ENCODE measurements at regions not wholly inside any gene's neighbourhood (a gene's known extent, or its start where the extent isn't known, plus 50 kb on each side); places are given as distances from the start of the nearest gene placed in this dataset.

GRCh38 chr1:9440763-9441194, 98.5 kb upstream of the SLC25A33 start:
- Histone ChIP-seq H3K4me2 (no peak overlapping the region), H3K4me3 (no peak overlapping the region), H3K4me1 (peaks cover 52% of the 10 kb centered on the region), H3K27ac (peak overlapping the region; percentile 86; a peak in 5 of 6 replicates), H3K9me3 (no peaks in the 10 kb centered on the region)
- CTCF ChIA-PET, result interaction anchor here (0.6 to 2.5 kb wide), 7 partner anchors 10 to 183 kb away, joined by 3 to 11 read pairs (median 5); no protein-coding TSS in a partner anchor
- ATAC-seq, result no peak
- TF ChIP-seq RAD21 (conservative IDR thresholded peaks at IDR 0.05 in 1 of 2, IDR thresholded peaks at IDR 0.05 in 1 of 2) (no peak), MYC (IDR thresholded peaks at IDR 0.05; ENCODE audit: borderline replicate concordance, low read length) (no peak), ZSCAN20 (CRISPR knock-in tag; IDR thresholded peaks at IDR 0.05) (no peak), ATOH8 (CRISPR knock-in tag; IDR thresholded peaks at IDR 0.05; ENCODE audit: low read depth) (no peak), NPAS2 (CRISPR knock-in tag; IDR thresholded peaks at IDR 0.05; ENCODE audit: borderline replicate concordance) (no peak), SREBF2 (IDR thresholded peaks at IDR 0.05) (no peak), CBX2 (IDR thresholded peaks at IDR 0.05; ENCODE audit: borderline replicate concordance, low read depth) (no peak), FOSB (CRISPR knock-in tag; IDR thresholded peaks at IDR 0.05) (no peak), BHLHE40 (IDR thresholded peaks at IDR 0.05; ENCODE audit: low read depth, low read length) (no peak), CBX8 (IDR thresholded peaks at IDR 0.05) (no peak), USF2 (IDR thresholded peaks at IDR 0.05) (no peak), CTCF (IDR thresholded peaks at IDR 0.05) (no peak), ZC3H11A (IDR thresholded peaks at IDR 0.05) (no peak), JUNB (IDR thresholded peaks at IDR 0.05) (no peak)
- WGBS (ENCODE audit: missing lambda C conversion rate), result 92% methylated on average over 3 of the region's 3 CpGs
- POLR2A ChIA-PET, result no interaction called here
- DNase-seq (ENCODE audit: low read depth in 1 of 2, low spot score in 1 of 2), result no peak
- FAIRE-seq, result no peak

GRCh38 chr1:9441451-9442133, 97.7 kb upstream of the SLC25A33 start:
- no peaks in the 10 kb centered on the region for H3K9me3 ChIP-seq
- FAIRE-seq (no peak), ATAC-seq (no peak), DNase-seq (ENCODE audit: low read depth in 1 of 2, low spot score in 1 of 2) (no peak)
- TF ChIP-seq ELK1 (IDR thresholded peaks at IDR 0.05; ENCODE audit: low read depth, low read length) (no peak), HMGXB4 (CRISPR knock-in tag; IDR thresholded peaks at IDR 0.05; ENCODE audit: borderline replicate concordance) (no peak), BHLHE40 (IDR thresholded peaks at IDR 0.05; ENCODE audit: low read depth, low read length) (no peak), MAFK (IDR thresholded peaks at IDR 0.05; ENCODE audit: partially characterized antibody) (no peak), POLR2AphosphoS2 (conservative IDR thresholded peaks at IDR 0.05; ENCODE audit: low read length) (no peak), SREBF2 (IDR thresholded peaks at IDR 0.05) (no peak), CHD2 (IDR thresholded peaks at IDR 0.05; ENCODE audit: low read length, partially characterized antibody) (no peak), CTCF (IDR thresholded peaks at IDR 0.05) (no peak), E2F6 (IDR thresholded peaks at IDR 0.05; ENCODE audit: borderline replicate concordance, low read depth) (no peak)
- 88% methylated on average over 20 of the region's 20 CpGs for WGBS (ENCODE audit: missing lambda C conversion rate)
- CTCF ChIA-PET, result interaction anchor here (0.6 to 2.5 kb wide), 8 partner anchors 9 to 182 kb away, joined by 3 to 11 read pairs (median 4); no protein-coding TSS in a partner anchor
- H3K27ac ChIP-seq, result peak overlapping the region; percentile 86; a peak in 3 of 6 replicates
- peaks cover 44% of the 10 kb centered on the region for H3K4me1 ChIP-seq
- POLR2A ChIA-PET, result interaction anchor here (0.6 kb wide), 1 partner anchor 29 kb away, joined by 3 read pairs; no protein-coding TSS in a partner anchor
- H3K4me2 ChIP-seq, result no peak overlapping the region
- no peak overlapping the region for H3K4me3 ChIP-seq
